HG03139 (cell line): ENCODE measurements at regions not wholly inside any gene's neighbourhood (a gene's known extent, or its start where the extent isn't known, plus 50 kb on each side); places are given as distances from the start of the nearest gene placed in this dataset.

Experiments used
- ATAC-seq: cut with Tn5 transposase; IDR thresholded peaks from one replicate; pipeline ENCODE4 v1.9.1; 2021; ENCODE audit not compliant: unreplicated experiment

DNA sequence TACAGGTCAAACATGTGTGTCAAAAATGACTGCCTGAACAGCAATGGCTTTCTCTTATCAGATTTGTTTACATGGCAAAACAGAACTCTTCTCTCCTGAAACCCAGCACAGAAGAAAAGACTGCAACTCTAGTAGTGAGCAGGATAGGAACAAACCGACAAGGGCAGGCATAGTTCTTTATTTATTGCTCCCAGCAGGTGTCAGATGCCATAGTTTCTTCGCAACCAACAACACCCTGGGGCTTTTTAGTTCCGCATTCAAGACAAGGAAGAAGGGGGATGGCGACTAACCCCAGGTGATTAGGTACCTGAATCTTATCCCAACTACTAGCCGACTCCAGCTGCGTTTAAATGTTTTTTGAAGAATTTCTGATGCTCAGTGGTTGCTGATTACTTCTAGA lies 367.5 kb upstream of the FIGN start:
- no peak for ATAC-seq

DNA sequence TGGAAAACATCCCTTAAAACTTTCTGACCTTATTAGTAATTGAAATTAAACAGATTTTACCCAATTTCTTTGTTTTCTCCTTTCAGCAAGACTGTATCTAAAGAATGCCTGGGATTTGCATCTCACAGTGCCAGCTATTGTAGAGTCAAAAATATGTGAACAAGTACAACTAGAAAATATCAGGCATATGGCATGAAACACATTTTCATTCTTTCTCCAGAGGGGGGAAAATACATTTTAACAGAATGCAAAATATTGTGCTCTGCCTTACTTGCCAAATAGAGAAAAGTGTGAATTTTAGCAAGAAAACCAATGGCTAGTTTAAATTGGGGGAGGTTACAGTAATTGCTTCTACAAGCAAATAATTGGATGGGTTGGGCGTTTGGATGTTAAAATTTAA lies 366.6 kb upstream of the FIGN start:
- ATAC-seq = no peak

DNA sequence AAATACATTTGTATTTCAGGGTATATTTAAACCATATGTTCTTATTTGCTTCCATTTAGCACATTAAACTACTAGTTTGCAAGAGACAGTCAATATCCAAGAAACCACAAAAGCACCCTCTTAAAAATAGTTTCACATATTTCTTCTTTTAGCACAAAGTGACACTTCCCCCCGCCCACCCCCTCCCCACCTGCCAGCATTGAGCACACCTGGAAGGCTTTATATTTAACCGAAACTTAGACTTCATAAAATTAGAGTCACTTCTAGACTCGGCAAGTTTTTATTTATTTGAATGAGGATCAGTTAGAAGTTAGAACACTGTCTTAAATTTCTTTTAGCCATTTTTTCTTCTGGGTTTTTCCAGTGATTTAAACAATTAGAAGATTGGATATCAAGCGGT lies 355.9 kb upstream of the FIGN start:
- no peak for ATAC-seq

DNA sequence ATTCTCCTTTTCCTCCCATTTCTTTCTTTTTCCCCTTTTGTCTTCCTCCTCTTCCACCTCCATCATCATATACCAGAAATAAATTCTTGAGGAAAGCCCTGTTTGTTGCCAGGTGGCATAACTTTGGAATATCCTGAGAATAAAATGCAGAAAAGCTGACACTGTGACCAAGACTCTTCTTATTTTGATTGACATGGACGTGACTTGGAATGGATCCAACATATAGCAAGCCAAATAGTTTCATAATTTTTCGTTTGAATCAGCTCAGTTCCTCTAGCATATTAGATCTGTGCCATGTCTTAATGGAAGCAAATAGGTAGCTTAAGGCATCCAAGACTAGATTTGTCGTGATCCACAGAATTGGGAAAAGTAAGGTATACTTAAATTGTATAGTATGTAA lies 354.7 kb upstream of the FIGN start:
- ATAC-seq = no peak

DNA sequence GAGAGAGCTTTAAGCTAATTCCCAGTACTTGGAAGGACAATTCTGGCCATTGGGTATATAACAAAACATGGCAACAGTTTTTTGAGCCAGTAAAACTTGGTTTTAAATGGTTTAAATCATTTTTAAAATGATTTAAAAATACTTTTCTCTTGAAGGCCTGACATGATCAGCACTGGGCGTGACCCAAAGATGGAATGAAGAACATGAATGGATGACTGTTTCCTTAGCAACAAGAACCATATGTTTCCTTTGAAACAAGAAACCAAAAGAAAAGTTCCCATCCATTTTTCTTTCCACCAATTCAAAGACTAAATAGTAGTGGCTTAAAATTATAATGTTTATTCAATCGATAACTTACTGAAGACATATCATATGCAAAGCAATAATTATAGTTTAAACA lies 348.3 kb upstream of the FIGN start:
- ATAC-seq = no peak

DNA sequence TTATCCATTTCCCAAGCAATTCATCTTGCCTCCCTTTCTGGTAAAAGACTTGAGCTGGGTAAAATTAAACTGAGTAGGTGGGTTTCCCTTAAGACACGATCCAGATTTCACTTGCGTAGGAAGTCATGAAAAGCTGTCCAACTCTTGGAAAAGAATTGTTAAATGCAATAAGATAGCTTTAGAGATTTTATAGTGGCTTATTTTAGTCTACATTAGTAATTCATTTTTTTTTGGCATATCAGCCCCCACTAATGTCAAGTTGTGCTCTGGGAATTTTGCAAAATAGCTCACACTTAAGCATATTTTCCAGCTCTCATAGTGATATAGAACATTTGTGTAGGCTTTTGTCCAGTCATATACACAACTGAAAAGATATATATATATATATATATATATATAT lies 344.7 kb upstream of the FIGN start:
- no peak for ATAC-seq

DNA sequence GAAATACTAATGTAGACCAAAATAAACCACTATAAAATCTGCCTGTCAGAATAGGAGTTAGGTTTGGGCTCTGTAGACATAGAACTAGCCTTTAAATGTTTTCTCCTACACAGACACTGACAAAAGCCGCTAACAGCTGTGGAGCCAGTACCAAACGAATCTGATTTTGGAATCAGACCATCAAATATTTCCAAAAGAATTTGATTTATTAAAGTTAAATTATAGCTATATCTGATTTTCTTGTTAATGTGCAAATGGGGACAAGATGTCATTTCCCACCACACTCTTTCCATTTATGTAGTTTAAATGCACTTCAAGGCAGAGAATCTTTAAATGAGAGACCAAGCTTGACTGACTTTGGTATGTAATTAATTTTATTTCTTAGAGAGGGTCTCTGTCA lies 343.4 kb upstream of the FIGN start:
- no peak for ATAC-seq

DNA sequence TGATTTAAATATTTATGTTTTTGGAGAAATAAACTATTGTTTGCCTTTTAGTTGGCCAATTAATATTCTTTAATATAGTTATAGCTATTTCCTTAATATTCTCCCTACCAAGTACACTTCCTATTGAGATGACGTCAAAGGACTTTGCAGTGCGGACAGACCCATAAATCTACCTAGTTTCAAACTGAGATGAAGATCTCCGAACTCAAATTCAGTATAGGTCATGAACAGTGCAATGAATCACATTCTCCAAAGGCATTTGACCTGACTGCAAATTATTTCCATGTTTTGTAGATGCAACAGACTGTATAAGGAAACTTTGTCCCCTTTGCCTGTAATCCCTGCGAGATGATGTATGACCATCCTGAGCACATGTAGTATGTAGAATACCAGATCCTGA lies 342.6 kb upstream of the FIGN start:
- ATAC-seq = no peak

GRCh38 chr2:164073101-164074074 lies 337.6 kb upstream of the FIGN start:
- no peak for ATAC-seq

GRCh38 chr2:164069540-164069939 lies 333.7 kb upstream of the FIGN start:
- no peak for ATAC-seq

DNA sequence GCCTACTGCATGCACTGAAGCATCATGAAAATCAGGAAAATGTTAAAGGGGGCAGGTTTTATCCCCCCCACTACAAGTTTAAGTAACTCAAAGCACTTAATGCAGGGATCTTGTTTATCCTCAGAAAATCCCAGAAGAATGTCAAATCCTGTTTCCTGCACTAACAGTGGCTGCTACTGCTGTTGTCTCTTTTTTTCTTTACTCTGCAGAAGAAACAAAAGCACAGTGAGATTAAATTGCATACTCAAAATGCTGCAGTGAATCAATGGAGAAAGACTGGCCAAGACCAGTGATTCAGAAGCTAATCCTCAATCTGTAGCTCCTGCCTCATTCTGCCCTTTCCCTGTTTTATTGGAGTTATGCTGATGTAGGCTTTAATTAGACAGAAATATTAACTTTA lies 332.3 kb upstream of the FIGN start:
- no peak for ATAC-seq

DNA sequence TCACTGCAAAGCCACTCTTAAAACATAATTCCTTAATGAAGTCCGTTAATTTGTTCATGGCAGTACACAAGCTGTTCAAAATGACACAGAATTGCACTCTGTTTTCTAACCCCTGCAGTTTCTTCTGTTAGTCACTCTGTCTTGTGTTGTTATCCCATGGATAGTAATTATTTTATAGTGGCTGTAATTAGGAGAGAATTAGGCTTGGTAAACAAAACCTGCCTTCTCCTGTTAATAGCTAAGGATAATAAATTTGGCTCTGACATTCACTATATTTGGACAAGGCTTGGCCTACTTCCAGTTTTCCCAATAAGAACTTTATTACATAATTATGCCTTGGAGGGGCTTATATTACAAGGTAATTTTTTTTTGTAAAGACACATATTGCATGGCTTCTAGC lies 330.3 kb upstream of the FIGN start:
- no peak for ATAC-seq

GRCh38 chr2:164065038-164065437 lies 329.2 kb upstream of the FIGN start:
- no peak for ATAC-seq

DNA sequence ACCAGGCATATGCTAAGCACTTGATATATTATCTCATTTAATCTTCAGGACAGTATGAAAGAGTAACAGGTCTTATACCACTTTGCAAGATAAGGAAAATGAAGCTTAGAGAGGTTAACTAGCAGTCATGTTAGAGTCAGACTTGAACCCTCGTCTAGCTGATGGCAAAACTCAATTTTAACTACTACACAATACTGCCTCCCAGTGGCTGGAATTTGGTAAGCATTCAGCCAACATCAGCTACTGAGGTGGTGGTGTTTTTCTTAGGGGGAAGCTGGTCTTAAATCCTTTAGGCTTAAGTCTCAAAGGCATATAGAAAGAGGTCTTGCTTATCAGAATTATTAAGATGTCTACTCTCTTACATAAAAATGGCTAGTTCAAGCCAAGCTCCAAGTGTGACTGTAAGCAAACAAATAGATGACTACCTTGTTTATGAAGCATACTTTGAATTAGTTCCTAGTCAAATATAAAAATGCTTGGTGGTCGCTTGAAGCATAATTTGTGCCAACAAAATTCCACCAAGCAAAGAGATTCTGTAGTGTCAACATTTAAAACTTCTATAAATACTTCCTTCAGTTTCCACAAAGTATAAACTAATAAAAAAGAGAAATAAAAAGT lies 325.4 kb upstream of the FIGN start:
- ATAC-seq = peak; percentile 62

GRCh38 chr2:164060031-164060430 lies 324.2 kb upstream of the FIGN start:
- ATAC-seq = no peak

DNA sequence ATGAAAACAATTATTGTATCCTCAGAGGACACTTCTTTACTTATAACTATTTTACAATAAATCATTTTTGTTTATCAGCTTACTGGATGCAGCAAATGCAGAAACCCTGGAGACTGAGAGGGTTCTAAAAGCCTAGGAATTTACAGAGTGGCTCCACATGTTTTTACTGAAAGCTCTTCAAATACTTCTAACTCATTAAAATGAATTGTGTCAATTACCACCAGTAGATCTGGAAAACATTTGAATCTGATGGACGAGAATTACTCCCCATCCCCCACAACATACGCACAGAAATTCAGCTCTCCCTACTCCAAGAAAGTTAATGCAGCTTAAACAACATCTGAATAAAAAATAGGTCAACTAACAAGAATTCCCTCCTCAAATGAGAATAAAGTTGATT lies 319.8 kb upstream of the FIGN start:
- ATAC-seq = no peak

DNA sequence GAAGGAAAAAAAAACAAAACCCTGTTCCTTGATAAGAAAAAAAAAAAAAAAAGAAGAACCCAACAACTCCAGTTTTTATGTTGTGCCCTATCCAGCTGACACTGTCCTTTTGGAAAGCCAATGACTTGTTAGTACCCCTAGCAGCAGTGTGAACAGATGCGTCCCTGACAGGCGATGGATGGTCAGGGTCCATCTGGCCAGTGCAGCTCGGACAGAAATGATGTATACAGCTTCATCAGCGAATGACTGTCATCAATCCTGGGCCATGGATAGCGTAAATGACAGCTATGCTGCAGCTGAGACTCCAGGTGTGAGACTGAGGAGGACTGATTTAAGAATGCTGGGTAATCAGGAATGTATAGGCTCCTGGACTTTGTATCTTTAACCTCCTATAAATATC lies 318.8 kb upstream of the FIGN start:
- no peak for ATAC-seq

DNA sequence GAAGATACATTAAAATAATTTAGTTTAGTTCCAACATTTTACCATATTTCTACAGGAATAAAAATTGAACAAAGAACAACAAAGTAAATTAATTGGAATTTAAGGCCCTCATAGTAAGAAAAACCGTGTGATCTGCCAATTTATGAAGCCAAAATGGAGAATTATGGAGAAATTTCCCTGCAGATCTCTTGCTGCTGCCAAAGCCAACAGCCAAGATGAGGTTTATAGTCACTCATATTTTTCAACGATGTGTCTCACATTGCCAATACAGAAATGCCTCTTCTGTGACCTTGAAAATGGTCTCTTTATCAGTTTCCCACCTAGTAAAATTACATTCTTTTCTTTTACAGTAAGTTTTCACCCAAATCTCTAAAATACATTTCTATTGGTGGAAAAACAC lies 317.2 kb upstream of the FIGN start:
- ATAC-seq = no peak

DNA sequence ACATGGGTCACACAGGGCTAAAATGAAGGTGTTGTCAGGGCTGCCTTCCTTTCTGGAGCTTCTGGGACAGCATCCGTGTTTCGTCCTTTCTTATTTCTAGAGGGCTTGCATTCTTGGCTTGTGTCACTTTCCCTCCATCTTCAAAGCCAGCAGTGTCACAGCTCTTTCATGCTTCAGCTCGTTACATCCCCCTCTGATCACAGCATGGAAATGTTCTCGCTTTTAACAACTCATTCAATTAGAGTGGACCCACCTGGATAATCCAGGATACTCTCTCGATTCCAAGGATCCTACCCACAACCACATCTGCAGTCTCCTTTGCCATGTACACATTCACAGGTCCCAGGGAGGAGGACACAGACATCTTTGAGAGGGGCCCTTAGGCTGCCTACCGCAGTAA lies 316.2 kb upstream of the FIGN start:
- no peak for ATAC-seq

DNA sequence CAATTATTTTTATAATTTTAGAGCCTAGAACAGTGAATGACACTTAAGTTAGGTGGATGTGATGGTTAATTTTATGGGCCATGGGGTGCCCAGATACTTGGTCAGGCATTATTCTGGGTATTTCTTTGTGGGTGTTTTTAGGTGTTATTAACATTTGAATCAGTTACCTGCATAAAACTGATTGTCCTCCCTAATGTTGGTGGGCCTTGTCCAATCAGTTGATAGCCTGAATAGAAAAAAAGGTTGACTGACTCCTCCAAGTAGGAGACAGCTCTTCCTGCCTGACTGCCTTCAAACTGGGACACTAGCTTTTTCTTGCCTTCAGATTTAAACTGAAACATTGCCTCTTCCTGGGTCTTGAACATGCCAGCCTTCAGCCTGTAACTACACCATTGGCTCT lies 312.9 kb upstream of the FIGN start:
- no peak for ATAC-seq

DNA sequence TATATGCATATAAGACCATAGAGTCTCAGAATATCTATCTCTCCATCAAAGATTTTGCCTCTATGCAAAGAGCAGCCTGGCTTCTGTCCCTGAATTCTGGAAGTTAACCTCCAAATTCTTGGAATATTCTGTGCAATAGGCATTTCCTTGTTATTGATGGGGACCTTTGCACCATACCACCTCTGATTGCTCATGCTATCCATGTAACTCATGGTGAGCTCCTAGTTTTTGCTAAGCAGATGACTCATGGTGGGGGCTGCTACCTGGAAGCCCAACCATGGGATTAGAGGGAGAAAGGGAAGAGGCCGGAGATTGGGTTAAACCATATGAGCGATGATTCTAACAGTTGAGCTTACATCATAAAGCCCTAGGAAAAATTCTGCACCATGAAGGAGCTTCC lies 310.2 kb upstream of the FIGN start:
- ATAC-seq = no peak

GRCh38 chr2:164044622-164045021 lies 308.8 kb upstream of the FIGN start:
- no peak for ATAC-seq

GRCh38 chr2:164039270-164039669 lies 303.5 kb upstream of the FIGN start:
- no peak for ATAC-seq
